ENCODE measurements at regions not wholly inside any gene's neighbourhood (a gene's known extent, or its start where the extent isn't known, plus 50 kb on each side); places are given as distances from the start of the nearest gene placed in this dataset.

DNA sequence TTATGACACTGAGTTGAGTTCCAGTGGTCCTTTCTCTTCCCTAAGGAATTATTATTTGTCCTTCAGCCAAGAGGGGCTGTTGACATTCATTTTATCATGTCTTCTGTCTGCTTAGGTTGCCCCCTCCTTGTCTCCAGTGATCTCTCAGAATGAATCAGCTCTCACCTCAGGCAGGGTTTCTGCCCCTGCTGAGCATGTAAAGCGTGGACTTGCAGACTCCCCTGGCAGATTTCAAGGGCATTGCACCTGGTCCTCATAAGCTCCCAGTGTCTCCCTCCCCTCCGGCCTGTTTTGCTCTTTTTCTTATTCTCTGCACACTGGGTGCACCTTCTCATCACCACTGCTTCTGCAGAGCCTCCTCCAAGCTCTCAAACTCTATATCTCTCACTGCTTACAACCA lies 188.4 kb downstream of the KCNS3 start:
- POLR2A ChIA-PET (ENCODE audit: unreplicated experiment): no interaction called here
- H3K79me1 ChIP-seq (ENCODE audit: low read depth in 1 of 2, low read length in 2 of 2): no peaks in the 10 kb centered on the region
- peaks cover 3% of the 10 kb centered on the region; the same call in 1 of the 2 replicates for H3K27me3 ChIP-seq (ENCODE audit: control insufficient read depth, insufficient read depth, low read length)
- H3K4ac ChIP-seq (ENCODE audit: low read depth, low read length): no peak overlapping the region
- H3K23ac ChIP-seq (ENCODE audit: low read depth, low read length): no peak overlapping the region
- DNase-seq: no peak
- no peak overlapping the region for H2BK120ac ChIP-seq (ENCODE audit: low read depth, low read length)
- no TSS peak for BruUV-seq (replicated peaks)
- dilution Hi-C loops (cut with HindIII; ENCODE audit: low sequenced_read_pairs, unreplicated experiment) (no loop called here), in situ Hi-C loops (cut with MboI; ENCODE audit: low sequenced_read_pairs) (no loop called here), intact Hi-C loops (cut with micrococcal nuclease) (no loop called here)
- H2AFZ ChIP-seq (replicated peaks; ENCODE audit: low read length, poor library complexity): no peak overlapping the region
- H2AK9ac ChIP-seq (replicated peaks; ENCODE audit: low read depth, low read length, poor library complexity): no peak overlapping the region
- WGBS, 2 experiments (ENCODE audit: extremely low coverage in 2 of 2, insufficient read length in 1 of 2): no CpG with 5 or more reads among the region's 2 CpGs
- no peak overlapping the region for H3K27ac ChIP-seq (ENCODE audit: insufficient read depth, low read length)
- H3K9me3 ChIP-seq (ENCODE audit: control insufficient read depth, insufficient read depth, low read length): no peaks in the 10 kb centered on the region
- no peak overlapping the region for H3K14ac ChIP-seq (replicated peaks; ENCODE audit: low read depth, low read length)
- no peak overlapping the region for H4K8ac ChIP-seq (ENCODE audit: low read depth in 2 of 2, low read length in 2 of 2)
- H2BK20ac ChIP-seq (ENCODE audit: low read depth, low read length): no peak overlapping the region
- no peaks in the 10 kb centered on the region for H3K36me3 ChIP-seq (ENCODE audit: control insufficient read depth, insufficient read depth, low read length)
- no peaks in the 10 kb centered on the region for H4K20me1 ChIP-seq (ENCODE audit: insufficient read depth, low read length)
- H3K9me1 ChIP-seq (ENCODE audit: insufficient read depth, low read length): no peaks in the 10 kb centered on the region; the same call in 1 of the 2 replicates
- no peak overlapping the region for H3K4me2 ChIP-seq (ENCODE audit: low read depth, low read length)
- H2BK5ac ChIP-seq (ENCODE audit: low read depth, low read length, poor library complexity, severe bottlenecking): no peak overlapping the region
- no peak overlapping the region for H2AK5ac ChIP-seq (ENCODE audit: low read depth, low read length)
- ATAC-seq (ENCODE audit: low read depth): no peak
- TF ChIP-seq BHLHE40 (IDR thresholded peaks at IDR 0.05; ENCODE audit: low read depth, low read length): no peak
- no peak for TF ChIP-seq RFX5 (IDR thresholded peaks at IDR 0.05; ENCODE audit: low read depth, low read length)
- no peak for TF ChIP-seq SMC3 (IDR thresholded peaks at IDR 0.05; ENCODE audit: low read depth, low read length)
- TF ChIP-seq, protein P1, sequence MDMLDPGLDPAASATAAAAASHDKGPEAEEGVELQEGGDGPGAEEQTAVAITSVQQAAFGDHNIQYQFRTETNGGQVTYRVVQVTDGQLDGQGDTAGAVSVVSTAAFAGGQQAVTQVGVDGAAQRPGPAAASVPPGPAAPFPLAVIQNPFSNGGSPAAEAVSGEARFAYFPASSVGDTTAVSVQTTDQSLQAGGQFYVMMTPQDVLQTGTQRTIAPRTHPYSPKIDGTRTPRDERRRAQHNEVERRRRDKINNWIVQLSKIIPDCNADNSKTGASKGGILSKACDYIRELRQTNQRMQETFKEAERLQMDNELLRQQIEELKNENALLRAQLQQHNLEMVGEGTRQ (IDR thresholded peaks at IDR 0.05; ENCODE audit: low read depth, low read length): no peak
- no peak for TF ChIP-seq MAFK (IDR thresholded peaks at IDR 0.05; ENCODE audit: low read depth, low read length)
- no peak for TF ChIP-seq NFE2L2 (IDR thresholded peaks at IDR 0.05; ENCODE audit: low read depth, low read length)
- TF ChIP-seq POLR2A (IDR thresholded peaks at IDR 0.05; ENCODE audit: low read depth, low read length): no peak
- no peak for TF ChIP-seq RAD21 (IDR thresholded peaks at IDR 0.05; ENCODE audit: low read length)
- no peak for TF ChIP-seq MAZ (IDR thresholded peaks at IDR 0.05; ENCODE audit: borderline replicate concordance, low read depth, low read length)
- no peak for TF ChIP-seq MXI1 (IDR thresholded peaks at IDR 0.05; ENCODE audit: borderline replicate concordance, low read depth, low read length)
- no peak for TF ChIP-seq RCOR1 (IDR thresholded peaks at IDR 0.05; ENCODE audit: insufficient replicate concordance, low read length)
- TF ChIP-seq FOS (IDR thresholded peaks at IDR 0.05; ENCODE audit: low read depth, low read length): no peak
- TF ChIP-seq, protein P2, sequence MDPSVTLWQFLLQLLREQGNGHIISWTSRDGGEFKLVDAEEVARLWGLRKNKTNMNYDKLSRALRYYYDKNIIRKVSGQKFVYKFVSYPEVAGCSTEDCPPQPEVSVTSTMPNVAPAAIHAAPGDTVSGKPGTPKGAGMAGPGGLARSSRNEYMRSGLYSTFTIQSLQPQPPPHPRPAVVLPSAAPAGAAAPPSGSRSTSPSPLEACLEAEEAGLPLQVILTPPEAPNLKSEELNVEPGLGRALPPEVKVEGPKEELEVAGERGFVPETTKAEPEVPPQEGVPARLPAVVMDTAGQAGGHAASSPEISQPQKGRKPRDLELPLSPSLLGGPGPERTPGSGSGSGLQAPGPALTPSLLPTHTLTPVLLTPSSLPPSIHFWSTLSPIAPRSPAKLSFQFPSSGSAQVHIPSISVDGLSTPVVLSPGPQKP (IDR thresholded peaks at IDR 0.05; ENCODE audit: borderline replicate concordance, low read depth, low read length): no peak
- TF ChIP-seq, protein P3, sequence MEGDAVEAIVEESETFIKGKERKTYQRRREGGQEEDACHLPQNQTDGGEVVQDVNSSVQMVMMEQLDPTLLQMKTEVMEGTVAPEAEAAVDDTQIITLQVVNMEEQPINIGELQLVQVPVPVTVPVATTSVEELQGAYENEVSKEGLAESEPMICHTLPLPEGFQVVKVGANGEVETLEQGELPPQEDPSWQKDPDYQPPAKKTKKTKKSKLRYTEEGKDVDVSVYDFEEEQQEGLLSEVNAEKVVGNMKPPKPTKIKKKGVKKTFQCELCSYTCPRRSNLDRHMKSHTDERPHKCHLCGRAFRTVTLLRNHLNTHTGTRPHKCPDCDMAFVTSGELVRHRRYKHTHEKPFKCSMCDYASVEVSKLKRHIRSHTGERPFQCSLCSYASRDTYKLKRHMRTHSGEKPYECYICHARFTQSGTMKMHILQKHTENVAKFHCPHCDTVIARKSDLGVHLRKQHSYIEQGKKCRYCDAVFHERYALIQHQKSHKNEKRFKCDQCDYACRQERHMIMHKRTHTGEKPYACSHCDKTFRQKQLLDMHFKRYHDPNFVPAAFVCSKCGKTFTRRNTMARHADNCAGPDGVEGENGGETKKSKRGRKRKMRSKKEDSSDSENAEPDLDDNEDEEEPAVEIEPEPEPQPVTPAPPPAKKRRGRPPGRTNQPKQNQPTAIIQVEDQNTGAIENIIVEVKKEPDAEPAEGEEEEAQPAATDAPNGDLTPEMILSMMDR (conservative IDR thresholded peaks at IDR 0.05; ENCODE audit: low read depth, low read length): no peak
- no peak overlapping the region for H2BK15ac ChIP-seq (ENCODE audit: low read depth, low read length)
- H3K56ac ChIP-seq (ENCODE audit: extremely low read depth, insufficient read depth, low read length): no peak overlapping the region
- no peak overlapping the region for H4K5ac ChIP-seq (ENCODE audit: low read depth, low read length)
- no peak overlapping the region for H4K91ac ChIP-seq (ENCODE audit: insufficient read depth, low read depth, low read length)
- H3K4me3 ChIP-seq (ENCODE audit: insufficient read depth, low read depth, low read length): no peak overlapping the region
- CTCF ChIA-PET: no interaction called here
- no peak overlapping the region for H3K18ac ChIP-seq (ENCODE audit: low read depth, low read length)
- H3K4me1 ChIP-seq (ENCODE audit: control insufficient read depth, insufficient read depth, low read length): no peaks in the 10 kb centered on the region
- H3K9ac ChIP-seq (ENCODE audit: low read depth, low read length): no peak overlapping the region

All from IMR-90 (cell line).